SK-N-SH (cell line): ENCODE measurements at regions not wholly inside any gene's neighbourhood (a gene's known extent, or its start where the extent isn't known, plus 50 kb on each side); places are given as distances from the start of the nearest gene placed in this dataset.

ENCODE experiments used
- EZH2phosphoT487 ChIP-seq: fragments of 200-600 bp; sonication (generic); IDR thresholded peaks from 2 replicates; pipeline ENCODE4 v1.6.1; 2017; ENCODE audit warnings: low read depth, mixed run types, mild to moderate bottlenecking, antibody characterized with exemption, moderate library complexity, borderline replicate concordance
- PBX3 ChIP-seq: IDR thresholded peaks from 2 replicates; pipeline ENCODE4; 2012
- USF1 ChIP-seq: IDR thresholded peaks from 2 replicates; pipeline ENCODE4 v1.4.0; 2012; ENCODE audit warnings: low read depth, borderline replicate concordance
- TF ChIP-seq, protein P1 (sequence below): fragments of 200-600 bp; sonication (generic); IDR thresholded peaks from 2 replicates; pipeline ENCODE4 v1.6.1; 2017; ENCODE audit warnings: antibody characterized with exemption, mild to moderate bottlenecking, moderate library complexity

DNA sequence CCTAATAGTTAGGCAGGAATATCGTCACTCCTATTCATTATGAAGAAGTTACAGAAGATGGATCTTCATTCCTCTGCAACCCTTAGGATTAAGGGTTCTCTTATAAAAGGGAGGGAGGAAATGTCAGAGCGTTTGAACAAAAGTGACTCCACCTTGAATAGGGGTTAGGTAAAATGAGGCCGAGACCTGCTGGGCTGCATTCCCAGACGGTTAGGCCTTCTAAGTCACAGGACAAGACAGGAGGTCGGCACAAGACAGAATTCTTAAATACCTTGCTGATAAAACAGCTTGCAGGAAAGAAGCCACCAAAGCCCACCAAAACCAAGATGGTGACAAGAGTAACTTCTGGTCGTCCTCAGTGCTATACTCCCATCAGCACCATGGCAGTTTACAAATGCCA, 147.6 kb downstream of the CDCA7 start:
- TF ChIP-seq EZH2phosphoT487 (no peak), USF1 (no peak), PBX3 (no peak)
- TF ChIP-seq, protein P1, sequence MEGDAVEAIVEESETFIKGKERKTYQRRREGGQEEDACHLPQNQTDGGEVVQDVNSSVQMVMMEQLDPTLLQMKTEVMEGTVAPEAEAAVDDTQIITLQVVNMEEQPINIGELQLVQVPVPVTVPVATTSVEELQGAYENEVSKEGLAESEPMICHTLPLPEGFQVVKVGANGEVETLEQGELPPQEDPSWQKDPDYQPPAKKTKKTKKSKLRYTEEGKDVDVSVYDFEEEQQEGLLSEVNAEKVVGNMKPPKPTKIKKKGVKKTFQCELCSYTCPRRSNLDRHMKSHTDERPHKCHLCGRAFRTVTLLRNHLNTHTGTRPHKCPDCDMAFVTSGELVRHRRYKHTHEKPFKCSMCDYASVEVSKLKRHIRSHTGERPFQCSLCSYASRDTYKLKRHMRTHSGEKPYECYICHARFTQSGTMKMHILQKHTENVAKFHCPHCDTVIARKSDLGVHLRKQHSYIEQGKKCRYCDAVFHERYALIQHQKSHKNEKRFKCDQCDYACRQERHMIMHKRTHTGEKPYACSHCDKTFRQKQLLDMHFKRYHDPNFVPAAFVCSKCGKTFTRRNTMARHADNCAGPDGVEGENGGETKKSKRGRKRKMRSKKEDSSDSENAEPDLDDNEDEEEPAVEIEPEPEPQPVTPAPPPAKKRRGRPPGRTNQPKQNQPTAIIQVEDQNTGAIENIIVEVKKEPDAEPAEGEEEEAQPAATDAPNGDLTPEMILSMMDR, result no peak
